Cardiac muscle cell (in vitro differentiated cells and primary cell): ENCODE measurements at regions not wholly inside any gene's neighbourhood (a gene's known extent, or its start where the extent isn't known, plus 50 kb on each side); places are given as distances from the start of the nearest gene placed in this dataset.

ENCODE experiments used
- DNase-seq, 2 donors: peaks; one replicate each; pipeline versions ENCODE4 v3.0.0 to v3.0.0-alpha.2; 2010 to 2017; ENCODE audit warnings: low read depth in 1 of 2, low spot score in 1 of 2
- H3K27ac ChIP-seq: fragments of 200-600 bp; sonication (generic); 2 replicates; pipeline ENCODE4 v1.5.1; 2016
- H3K27me3 ChIP-seq: fragments of 200-600 bp; sonication (generic); 2 replicates; pipeline ENCODE4 v1.6.0; 2016; ENCODE audit warnings: control low read depth
- H3K36me3 ChIP-seq: fragments of 200-600 bp; sonication (generic); 2 replicates; pipeline ENCODE4 v1.5.1; 2016; ENCODE audit warnings: control low read depth
- H3K4me1 ChIP-seq: fragments of 200-600 bp; sonication (generic); 2 replicates; pipeline ENCODE4 v1.8.1; 2017; ENCODE audit warnings: low read depth, mild to moderate bottlenecking, mixed run types
- H3K4me3 ChIP-seq: fragments of 200-600 bp; sonication (generic); 2 replicates; pipeline ENCODE4 v1.5.1; 2016; ENCODE audit warnings: mild to moderate bottlenecking
- H3K9me3 ChIP-seq: fragments of 200-600 bp; sonication (generic); 2 replicates; pipeline ENCODE4 v1.5.1; 2017; ENCODE audit warnings: low read depth, mild to moderate bottlenecking, control low read depth
- TF ChIP-seq, protein P1 (sequence below): IDR thresholded peaks from 2 replicates; pipeline ENCODE4 v1.5.1; 2012; ENCODE audit warnings: low read depth, mild to moderate bottlenecking, low read length

DNA sequence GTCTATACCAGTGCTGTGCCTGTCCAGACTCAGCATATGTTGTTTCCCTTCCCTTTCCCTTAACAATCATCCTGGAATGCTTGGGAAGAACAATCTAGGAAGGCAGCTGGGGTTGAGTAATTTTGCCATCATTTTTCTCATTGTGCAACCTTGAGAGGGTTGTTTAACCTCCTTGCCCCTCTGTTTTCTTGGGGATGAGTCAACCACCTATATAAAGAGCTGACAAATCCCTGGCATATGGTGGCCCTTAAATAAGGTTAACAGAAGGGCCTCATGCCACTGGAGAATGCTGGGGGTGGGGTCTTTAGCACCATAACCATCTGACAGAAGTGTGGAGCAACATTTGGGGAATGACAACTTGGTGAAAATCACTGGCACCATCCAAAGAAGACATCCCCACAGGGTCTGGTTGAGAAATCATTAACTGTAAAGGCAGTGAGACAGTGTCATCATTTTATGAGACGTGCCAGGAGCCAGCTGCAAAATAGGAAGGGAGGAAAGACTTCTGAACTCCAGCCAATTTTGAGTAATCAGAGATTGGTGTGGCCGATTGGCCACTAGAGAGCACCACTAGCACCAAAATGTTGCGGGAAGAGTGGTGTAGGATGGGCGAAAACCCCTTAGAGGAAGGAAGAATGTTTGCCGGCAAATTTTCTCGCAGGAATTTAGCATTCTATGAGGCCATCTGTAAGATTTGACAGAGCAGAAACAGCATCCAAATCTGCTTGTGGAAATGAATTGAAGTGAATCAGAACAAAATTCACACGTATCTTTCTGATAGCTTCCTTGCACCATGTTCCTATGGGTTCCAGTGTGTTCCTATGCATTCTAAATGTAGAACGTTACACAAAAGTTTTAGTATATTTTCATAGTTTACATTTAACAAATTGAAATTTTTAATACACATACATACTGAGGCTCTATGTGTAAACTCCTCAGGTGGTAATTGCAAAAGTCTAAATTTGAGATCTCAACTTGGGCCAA, 113.8 kb downstream of the MSX2 start:
- Histone ChIP-seq H3K9me3 (no peaks in the 10 kb centered on the region), H3K27me3 (no peaks in the 10 kb centered on the region), H3K27ac (no peak overlapping the region)

DNA sequence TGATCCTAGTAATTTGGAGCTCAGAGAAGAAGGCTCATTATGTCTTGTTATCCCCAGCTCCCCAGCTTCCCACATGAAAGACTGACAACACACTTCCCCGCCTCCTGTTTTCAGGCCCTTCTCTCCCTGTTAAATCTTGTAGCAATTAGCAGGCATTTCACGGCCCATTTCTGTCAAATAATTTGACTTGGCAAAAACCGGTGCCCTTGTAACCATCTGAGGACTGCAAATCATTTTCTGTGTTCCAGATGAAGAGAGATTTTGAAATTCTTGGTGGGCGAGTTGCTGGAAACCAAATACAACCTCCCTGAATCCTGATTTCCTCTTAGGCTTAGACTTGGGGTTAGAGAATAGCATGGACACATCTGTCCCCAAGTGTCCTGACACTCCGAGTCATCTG, 109.7 kb downstream of the MSX2 start:
- TF ChIP-seq, protein P1, sequence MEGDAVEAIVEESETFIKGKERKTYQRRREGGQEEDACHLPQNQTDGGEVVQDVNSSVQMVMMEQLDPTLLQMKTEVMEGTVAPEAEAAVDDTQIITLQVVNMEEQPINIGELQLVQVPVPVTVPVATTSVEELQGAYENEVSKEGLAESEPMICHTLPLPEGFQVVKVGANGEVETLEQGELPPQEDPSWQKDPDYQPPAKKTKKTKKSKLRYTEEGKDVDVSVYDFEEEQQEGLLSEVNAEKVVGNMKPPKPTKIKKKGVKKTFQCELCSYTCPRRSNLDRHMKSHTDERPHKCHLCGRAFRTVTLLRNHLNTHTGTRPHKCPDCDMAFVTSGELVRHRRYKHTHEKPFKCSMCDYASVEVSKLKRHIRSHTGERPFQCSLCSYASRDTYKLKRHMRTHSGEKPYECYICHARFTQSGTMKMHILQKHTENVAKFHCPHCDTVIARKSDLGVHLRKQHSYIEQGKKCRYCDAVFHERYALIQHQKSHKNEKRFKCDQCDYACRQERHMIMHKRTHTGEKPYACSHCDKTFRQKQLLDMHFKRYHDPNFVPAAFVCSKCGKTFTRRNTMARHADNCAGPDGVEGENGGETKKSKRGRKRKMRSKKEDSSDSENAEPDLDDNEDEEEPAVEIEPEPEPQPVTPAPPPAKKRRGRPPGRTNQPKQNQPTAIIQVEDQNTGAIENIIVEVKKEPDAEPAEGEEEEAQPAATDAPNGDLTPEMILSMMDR = no peak
- Histone ChIP-seq H3K36me3 (no peaks in the 10 kb centered on the region), H3K4me3 (no peak overlapping the region), H3K27me3 (no peaks in the 10 kb centered on the region), H3K4me1 (no peaks in the 10 kb centered on the region), H3K9me3 (no peaks in the 10 kb centered on the region), H3K27ac (no peak overlapping the region)
- no peak for DNase-seq

More for the DNA sequence above, 113.8 kb downstream of the MSX2 start:
- no peaks in the 10 kb centered on the region for H3K4me1 ChIP-seq
- TF ChIP-seq, protein P1 = peak; percentile 26
- no peak overlapping the region for H3K4me3 ChIP-seq
- H3K36me3 ChIP-seq = no peaks in the 10 kb centered on the region
- peak; percentile 28 to 75 for DNase-seq

DNA sequence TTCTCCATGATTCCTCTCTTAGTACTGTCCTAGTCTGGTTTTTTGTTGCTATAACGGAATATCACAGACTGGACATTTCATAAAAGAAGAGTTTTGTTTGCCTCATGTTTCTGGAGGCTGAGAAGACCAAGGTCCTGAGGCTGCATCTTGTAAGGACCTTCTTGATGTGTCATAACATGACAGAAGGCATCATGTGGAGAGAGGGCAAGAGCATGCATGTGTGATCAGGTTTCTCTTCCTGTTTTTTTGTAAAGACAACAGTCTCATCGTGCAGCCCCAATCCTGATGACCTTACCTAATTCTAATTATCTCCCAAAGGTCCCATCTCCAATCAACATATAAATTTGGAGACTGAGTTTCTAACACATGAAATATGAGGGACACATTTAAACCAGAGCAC, 108.4 kb downstream of the MSX2 start:
- Histone ChIP-seq H3K27ac (no peak overlapping the region), H3K36me3 (no peaks in the 10 kb centered on the region), H3K4me3 (no peak overlapping the region), H3K27me3 (no peaks in the 10 kb centered on the region), H3K9me3 (no peaks in the 10 kb centered on the region), H3K4me1 (no peaks in the 10 kb centered on the region)
- no peak for DNase-seq
- TF ChIP-seq, protein P1 = no peak

DNA sequence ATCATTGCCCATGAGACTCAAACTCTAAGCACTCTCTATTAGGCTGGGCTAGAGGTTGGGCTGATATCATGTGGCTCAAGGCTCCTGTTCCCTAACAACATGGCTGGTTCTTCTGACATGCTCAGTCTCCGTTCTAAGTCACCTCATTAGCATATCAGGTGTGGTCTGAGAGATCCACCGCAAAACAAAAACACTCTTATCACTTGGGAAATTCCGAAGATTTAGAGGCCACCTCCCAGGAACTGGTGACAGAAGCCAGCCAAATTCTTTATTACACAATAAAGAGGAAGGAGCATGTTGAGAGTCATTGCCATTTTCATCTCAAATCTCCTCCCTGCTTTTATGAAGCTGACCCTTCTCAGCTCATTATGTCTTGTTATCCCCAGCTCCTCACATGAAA, 107.6 kb downstream of the MSX2 start:
- TF ChIP-seq, protein P1 = no peak
- peak in 1 of 2 donors; percentile 25 for DNase-seq
- Histone ChIP-seq H3K27ac (no peak overlapping the region), H3K4me1 (no peaks in the 10 kb centered on the region), H3K36me3 (no peaks in the 10 kb centered on the region), H3K9me3 (no peaks in the 10 kb centered on the region), H3K4me3 (no peak overlapping the region), H3K27me3 (no peaks in the 10 kb centered on the region)

DNA sequence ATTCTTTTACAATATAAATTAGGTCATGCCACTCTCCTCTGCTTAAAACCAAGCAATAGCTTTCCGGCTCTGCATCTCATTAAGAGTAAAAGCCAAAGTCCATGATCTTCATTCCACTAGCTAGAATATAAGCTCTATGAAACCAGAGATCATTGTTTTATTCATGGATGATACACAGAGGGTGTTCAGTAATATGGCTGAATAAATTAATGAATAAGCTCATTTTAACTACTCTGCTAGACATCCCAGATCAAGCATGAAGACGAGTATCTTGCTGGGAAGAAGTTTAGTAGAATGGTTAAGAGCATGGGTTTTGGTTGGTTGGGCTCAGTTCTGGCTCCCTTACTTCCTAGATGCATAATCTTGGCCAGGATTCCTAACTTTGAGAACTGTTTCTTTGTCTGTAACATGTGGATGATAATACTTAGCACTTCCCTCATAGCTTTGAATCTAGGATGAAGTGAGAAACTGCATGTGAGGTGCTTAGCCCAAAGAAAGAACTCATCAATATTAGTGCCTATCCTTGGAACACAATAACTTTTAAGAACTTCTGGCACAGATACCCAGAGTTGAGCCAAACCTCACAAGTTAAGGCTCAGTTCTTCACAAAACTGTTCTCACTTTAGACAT, 106.8 kb downstream of the MSX2 start:
- no peaks in the 10 kb centered on the region for H3K36me3 ChIP-seq

More for the DNA sequence above, 106.8 kb downstream of the MSX2 start:
- no peaks in the 10 kb centered on the region for H3K4me1 ChIP-seq
- no peaks in the 10 kb centered on the region for H3K9me3 ChIP-seq
- no peak overlapping the region for H3K27ac ChIP-seq
- no peaks in the 10 kb centered on the region for H3K27me3 ChIP-seq
- no peak for DNase-seq
- H3K4me3 ChIP-seq = no peak overlapping the region
- TF ChIP-seq, protein P1 = no peak
